Nephron progenitor cell (in vitro differentiated cells): ENCODE measurements at regions not wholly inside any gene's neighbourhood (a gene's known extent, or its start where the extent isn't known, plus 50 kb on each side); places are given as distances from the start of the nearest gene placed in this dataset.

Source experiments
- DNase-seq: peaks from one replicate; pipeline ENCODE4 v3.0.0; 2021
- H3K27ac Mint-ChIP-seq: 2 replicates; pipeline ENCODE4 v1.8.0; 2021; ENCODE audit warnings: mild to moderate bottlenecking, moderate library complexity, mixed read lengths
- H3K27me3 Mint-ChIP-seq: 2 replicates; pipeline ENCODE4 v1.8.0; 2021; ENCODE audit warnings: mild to moderate bottlenecking, low read depth, mixed read lengths; ENCODE audit not compliant: poor library complexity
- H3K36me3 Mint-ChIP-seq: 2 replicates; pipeline ENCODE4 v1.8.0; 2021; ENCODE audit warnings: low read depth, mixed read lengths
- H3K4me1 Mint-ChIP-seq: 2 replicates; pipeline ENCODE4 v1.8.0; 2021; ENCODE audit warnings: mixed read lengths
- H3K4me3 Mint-ChIP-seq: 2 replicates; pipeline ENCODE4 v1.8.0; 2021; ENCODE audit warnings: mild to moderate bottlenecking, moderate library complexity, mixed read lengths
- H3K9me3 Mint-ChIP-seq: 2 replicates; pipeline ENCODE4 v1.8.0; 2021; ENCODE audit warnings: mild to moderate bottlenecking, moderate library complexity, mixed read lengths
- TF ChIP-seq, protein P1 (sequence below): fragments of 200-600 bp; sonication (generic); IDR thresholded peaks from 2 replicates; pipeline ENCODE4 v1.5.0; 2021; ENCODE audit warnings: antibody characterized with exemption

DNA sequence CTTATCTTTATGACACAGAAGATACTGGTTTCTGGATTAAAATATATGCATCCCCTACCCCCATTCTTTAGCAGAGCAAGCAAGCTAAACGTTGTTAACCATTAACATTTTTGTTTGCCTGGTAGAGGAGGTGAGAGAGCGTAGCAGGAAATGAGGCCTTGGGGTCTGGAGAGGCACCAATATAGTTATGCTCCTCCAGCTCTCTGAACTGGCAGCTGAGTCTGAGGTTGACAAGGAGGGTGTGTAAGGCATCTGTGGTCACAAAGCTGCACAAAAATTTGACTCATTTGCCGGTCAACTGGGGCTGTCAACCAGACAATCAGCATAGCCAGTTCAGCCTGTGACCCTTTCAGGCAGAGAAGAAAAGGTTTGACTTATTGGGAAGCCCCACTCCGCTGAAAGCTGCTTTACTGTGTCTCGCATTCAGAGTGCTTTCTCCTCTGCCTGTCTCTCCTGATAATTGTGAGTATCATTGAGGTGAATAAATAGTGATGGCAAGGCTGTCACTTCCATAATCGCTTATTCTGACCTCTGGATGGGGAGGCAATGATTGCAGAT lies 647.5 kb upstream of the SETBP1 start:
- TF ChIP-seq, protein P1, sequence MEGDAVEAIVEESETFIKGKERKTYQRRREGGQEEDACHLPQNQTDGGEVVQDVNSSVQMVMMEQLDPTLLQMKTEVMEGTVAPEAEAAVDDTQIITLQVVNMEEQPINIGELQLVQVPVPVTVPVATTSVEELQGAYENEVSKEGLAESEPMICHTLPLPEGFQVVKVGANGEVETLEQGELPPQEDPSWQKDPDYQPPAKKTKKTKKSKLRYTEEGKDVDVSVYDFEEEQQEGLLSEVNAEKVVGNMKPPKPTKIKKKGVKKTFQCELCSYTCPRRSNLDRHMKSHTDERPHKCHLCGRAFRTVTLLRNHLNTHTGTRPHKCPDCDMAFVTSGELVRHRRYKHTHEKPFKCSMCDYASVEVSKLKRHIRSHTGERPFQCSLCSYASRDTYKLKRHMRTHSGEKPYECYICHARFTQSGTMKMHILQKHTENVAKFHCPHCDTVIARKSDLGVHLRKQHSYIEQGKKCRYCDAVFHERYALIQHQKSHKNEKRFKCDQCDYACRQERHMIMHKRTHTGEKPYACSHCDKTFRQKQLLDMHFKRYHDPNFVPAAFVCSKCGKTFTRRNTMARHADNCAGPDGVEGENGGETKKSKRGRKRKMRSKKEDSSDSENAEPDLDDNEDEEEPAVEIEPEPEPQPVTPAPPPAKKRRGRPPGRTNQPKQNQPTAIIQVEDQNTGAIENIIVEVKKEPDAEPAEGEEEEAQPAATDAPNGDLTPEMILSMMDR = no peak
- H3K4me3 Mint-ChIP-seq = no peak overlapping the region
- no peak overlapping the region for H3K27ac Mint-ChIP-seq
- peaks cover 7% of the 10 kb centered on the region for H3K9me3 Mint-ChIP-seq
- no peaks in the 10 kb centered on the region for H3K4me1 Mint-ChIP-seq
- no peaks in the 10 kb centered on the region for H3K36me3 Mint-ChIP-seq
- DNase-seq = no peak
- H3K27me3 Mint-ChIP-seq = no peaks in the 10 kb centered on the region

DNA sequence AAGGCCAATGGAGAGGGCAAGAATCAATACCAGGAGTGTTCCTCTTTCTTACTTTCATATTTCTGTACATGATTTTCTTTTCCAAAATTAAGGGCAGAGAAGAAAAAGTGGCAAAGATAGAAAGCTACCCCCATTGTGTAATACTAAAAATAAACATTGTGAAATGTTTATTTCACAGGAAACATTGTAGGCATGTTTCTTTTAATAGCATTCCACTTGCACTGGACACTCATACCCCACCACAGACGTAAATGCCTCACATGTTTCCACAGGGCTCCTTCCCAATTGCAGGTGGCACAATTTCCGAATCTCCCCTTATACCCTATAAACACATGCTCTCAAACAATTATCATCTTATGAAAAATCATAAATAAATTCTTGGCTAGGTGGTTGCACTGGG lies 645.1 kb upstream of the SETBP1 start:
- Mint-ChIP-seq H3K27me3 (no peaks in the 10 kb centered on the region), H3K27ac (no peak overlapping the region), H3K4me3 (no peak overlapping the region), H3K4me1 (no peaks in the 10 kb centered on the region), H3K36me3 (no peaks in the 10 kb centered on the region), H3K9me3 (no peaks in the 10 kb centered on the region)
- DNase-seq = no peak
- TF ChIP-seq, protein P1 = no peak

DNA sequence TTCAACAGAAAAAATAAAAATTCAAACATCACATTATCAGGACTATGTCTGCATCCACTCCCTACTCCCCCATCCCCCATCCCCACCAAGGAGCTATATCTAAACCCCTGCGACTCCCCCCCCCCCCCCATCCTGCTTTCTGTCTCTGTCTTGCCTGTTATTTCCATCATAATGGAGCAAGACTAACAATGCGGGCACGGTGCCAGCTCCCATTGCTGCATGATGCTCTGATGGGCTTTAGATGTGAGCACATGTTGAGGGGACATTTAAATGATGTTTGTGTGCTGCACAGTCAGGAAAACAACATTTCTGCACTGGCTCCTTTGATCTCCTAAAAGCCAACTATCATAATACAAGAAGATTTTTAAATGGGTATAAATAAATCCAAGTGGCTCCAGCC lies 644.2 kb upstream of the SETBP1 start:
- peaks cover 2% of the 10 kb centered on the region for H3K4me1 Mint-ChIP-seq
- no peak for DNase-seq
- H3K27me3 Mint-ChIP-seq = no peaks in the 10 kb centered on the region
- H3K9me3 Mint-ChIP-seq = no peaks in the 10 kb centered on the region
- H3K36me3 Mint-ChIP-seq = no peaks in the 10 kb centered on the region
- no peak overlapping the region for H3K4me3 Mint-ChIP-seq
- TF ChIP-seq, protein P1 = no peak
- H3K27ac Mint-ChIP-seq = no peak overlapping the region

DNA sequence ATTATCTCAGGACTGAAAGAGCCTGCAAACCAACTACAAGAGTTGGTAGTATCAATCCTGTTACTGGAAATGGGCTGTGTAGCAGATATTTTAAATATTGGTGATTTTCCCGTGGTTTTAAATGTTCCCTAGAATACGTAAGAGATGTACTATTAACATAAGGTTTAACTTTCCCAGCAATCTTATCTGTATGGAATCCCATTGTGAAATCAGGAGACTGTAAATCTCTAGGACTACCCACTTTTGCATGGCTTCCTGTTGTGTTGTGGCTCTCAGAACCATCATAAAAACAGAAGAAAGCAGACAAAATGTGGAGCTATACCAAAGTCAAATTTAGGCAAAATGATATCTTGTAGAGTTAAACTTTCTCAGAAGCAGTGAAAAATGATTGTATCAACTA lies 641.5 kb upstream of the SETBP1 start:
- no peak overlapping the region for H3K27ac Mint-ChIP-seq
- H3K9me3 Mint-ChIP-seq = no peaks in the 10 kb centered on the region
- H3K36me3 Mint-ChIP-seq = no peaks in the 10 kb centered on the region
- TF ChIP-seq, protein P1 = no peak
- H3K4me3 Mint-ChIP-seq = no peak overlapping the region
- H3K27me3 Mint-ChIP-seq = no peaks in the 10 kb centered on the region
- peaks cover 6% of the 10 kb centered on the region for H3K4me1 Mint-ChIP-seq
- DNase-seq = no peak

DNA sequence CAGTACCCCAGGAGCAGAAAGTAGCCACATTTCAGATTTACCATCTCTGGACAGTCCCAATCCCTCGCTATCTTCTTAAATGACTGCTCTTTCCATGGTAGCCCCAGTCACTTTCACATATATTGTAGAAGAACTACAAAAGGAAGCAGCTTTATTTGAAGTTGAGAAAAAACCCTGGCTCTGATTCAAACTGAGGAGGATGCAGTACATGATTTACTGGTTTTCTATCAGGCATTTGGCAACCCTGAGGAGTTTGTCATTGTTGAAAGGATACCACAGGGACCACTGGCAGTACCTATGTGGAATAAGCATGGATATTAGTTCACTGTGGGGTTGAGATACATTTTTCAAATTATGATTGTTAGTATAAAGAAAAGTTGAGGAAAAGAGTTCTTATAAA lies 640.9 kb upstream of the SETBP1 start:
- Mint-ChIP-seq H3K4me1 (peaks cover 6% of the 10 kb centered on the region), H3K27ac (no peak overlapping the region), H3K4me3 (no peak overlapping the region), H3K27me3 (no peaks in the 10 kb centered on the region), H3K36me3 (no peaks in the 10 kb centered on the region), H3K9me3 (no peaks in the 10 kb centered on the region)
- DNase-seq = no peak
- TF ChIP-seq, protein P1 = no peak

DNA sequence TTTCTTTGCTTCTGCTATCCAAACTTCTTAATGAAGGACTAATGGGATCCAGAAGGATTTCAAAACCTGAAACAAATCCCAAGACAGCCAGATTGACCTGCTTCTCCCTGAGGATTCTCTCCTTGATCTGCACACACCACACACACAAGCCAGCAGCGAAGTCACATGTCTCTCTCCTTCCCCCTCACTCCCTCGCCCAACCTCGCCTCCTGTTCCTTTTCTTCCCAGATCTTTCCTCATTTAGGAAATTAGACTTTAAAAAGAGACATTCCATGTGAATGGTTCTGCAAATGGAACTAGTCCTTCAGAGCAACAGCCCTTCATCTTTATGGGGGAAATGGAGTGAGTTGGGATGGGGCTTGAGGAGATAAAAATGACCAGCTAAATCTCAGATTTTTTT lies 639.1 kb upstream of the SETBP1 start:
- TF ChIP-seq, protein P1 = no peak
- H3K9me3 Mint-ChIP-seq = no peaks in the 10 kb centered on the region
- peaks cover 6% of the 10 kb centered on the region for H3K4me1 Mint-ChIP-seq
- no peak overlapping the region for H3K4me3 Mint-ChIP-seq
- no peaks in the 10 kb centered on the region for H3K36me3 Mint-ChIP-seq
- no peaks in the 10 kb centered on the region for H3K27me3 Mint-ChIP-seq
- no peak overlapping the region for H3K27ac Mint-ChIP-seq
- no peak for DNase-seq
